Activated CD4-positive, alpha-beta T cell treated with anti-CD3 and anti-CD28 coated beads for 48 hours (primary cell): ENCODE measurements at regions not wholly inside any gene's neighbourhood (a gene's known extent, or its start where the extent isn't known, plus 50 kb on each side); places are given as distances from the start of the nearest gene placed in this dataset.
"Not testable (repeated sequence)": the region's sequence is repeated elsewhere in the genome, so short reads cannot be mapped to it uniquely, and the experiment has no call there.

Experiments used
- DNase-seq: peaks from one replicate; pipeline ENCODE4 v3.0.0-alpha.2; 2020

DNA sequence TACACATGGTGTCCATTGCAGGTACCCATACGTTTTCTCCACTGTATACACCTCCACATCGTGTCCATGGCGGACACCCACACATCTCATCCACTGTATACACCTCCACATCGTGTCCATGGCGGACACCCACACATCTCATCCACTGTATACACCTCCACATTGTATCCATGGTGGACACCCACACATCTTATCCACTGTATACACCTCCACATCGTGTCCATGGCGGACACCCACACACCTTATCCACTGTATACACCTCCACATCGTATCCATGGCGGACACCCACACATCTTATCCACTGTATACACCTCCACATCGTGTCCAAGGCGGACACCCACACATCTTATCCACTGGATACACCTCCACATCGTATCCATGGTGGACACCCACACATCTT is 50.4 kb upstream of the TTC34 start:
- DNase-seq = not testable (repeated sequence)

GRCh38 chr1:2853711-2854110 is 52.2 kb upstream of the TTC34 start:
- no peak for DNase-seq

DNA sequence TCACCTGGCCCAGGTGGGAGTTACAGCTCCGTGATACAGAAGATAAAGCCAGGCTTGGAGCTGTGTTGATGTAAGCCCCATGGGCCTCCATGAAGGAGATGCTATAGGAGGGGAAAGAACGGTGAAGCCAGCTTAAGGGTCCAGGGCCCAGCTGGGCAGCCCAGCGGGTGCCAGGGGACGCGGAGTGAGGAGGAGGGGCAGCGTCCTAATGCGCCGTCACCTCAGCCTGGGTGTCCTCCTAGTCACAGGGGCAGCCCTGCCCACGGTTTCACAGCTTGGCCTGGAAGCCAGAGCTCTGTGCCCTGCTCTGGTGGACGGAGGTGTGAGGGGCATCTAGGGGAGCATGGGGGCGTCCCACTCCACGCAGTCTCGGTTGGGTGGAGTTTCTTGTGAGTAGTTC is 52.7 kb upstream of the TTC34 start:
- DNase-seq = no peak

DNA sequence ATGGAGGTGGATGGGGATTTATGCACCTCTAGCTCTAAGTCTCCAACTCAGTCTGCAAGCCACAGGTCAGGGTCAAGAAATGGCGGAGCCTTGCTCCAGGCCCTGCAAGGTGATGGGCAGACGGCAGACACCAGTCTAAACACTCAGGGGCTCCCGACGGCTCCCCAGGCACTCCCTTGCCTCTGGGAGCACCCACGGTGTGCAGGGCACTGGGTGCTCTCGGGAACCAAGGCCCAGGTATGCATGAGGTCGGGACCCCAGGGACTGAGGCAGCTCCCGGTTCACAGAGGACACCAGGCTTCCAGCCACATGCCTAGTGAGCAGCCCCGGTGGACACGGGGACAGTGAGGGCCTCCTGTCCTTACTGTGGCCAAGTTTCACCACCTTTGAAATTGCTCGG is 53.1 kb upstream of the TTC34 start:
- no peak for DNase-seq

DNA sequence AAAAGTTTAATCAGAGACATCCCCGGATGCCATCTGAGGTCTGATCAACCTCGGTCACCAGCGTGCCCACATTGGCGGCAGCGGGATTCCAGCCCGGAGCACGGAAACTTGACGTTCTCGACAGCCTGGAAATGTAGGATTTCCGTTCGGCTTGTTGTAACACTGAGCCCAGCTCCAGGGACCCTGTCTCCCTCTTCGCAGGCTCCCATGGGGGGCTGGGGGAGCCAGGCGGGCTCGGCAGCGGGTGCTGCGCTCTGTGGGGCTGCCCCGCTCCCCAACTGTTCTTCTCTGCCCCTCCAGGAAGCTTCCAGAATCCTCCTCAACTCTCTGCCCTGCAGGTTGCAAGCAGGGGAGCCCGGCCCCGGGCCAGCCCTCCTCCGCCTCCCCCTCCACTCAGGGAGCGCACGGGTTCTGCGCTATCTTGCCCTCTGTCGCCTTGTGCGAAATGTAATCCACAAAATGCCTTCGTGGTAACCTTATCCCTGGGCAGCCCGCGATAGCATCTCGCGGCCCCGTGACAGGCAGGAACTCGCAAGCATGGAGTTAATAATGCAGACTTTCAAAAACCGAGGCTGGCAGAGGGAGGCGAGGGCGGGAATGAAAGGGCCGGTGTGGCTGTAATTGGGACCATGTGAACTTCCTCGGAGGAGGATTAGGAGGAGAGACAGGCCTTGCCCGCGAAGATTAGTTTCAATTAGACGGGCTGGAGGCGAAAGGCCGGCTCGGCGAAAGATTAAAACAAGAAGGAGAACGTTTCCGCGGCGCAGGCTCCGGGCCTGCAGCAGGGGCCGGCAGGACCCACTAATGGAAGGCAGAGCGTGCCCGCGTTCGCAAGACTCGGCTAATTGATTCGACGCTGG is 53.9 kb upstream of the TTC34 start:
- DNase-seq = no peak

- DNase-seq = no peak
These were observed 54.5 kb upstream of the TTC34 start for GRCh38 chr1:2856066-2856390.

DNA sequence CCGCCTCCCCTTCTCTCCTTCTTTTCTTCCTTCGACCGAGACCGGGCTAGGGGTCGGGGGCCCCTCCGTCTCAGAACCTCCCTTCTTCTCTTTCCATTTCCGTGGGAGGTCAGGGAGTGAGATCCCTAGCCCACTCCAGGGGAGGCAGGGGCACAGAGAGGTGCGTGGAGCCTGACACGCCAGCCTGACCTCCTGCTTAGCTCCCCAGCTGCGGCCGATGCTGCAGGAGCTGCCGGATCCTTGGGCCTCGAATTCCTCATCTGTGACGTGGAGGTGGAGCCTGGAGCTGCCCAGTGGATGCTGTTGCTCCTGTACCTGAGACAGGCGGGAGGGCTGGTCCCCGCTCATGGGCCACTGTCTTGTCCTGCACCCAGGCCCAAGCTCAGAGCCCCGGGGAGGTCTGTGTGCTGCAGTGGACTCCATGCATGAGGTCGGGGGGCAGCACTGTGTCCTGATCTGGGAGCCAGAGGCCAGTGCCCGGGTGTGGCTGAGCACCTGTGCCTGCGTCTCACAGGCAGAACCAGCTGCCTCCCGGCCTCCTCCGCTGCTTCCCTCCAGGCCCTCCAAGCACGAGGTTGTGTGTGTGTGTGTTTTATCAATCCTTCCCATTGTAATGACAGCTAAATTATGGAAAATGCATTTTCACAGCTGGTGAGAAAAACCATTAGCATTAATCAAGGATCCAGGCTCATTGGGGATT is 55.3 kb upstream of the TTC34 start:
- no peak for DNase-seq

- DNase-seq = no peak
These were observed 56.0 kb upstream of the TTC34 start for GRCh38 chr1:2857521-2857920.

GRCh38 chr1:2858676-2859075 is 57.2 kb upstream of the TTC34 start:
- no peak for DNase-seq

DNA sequence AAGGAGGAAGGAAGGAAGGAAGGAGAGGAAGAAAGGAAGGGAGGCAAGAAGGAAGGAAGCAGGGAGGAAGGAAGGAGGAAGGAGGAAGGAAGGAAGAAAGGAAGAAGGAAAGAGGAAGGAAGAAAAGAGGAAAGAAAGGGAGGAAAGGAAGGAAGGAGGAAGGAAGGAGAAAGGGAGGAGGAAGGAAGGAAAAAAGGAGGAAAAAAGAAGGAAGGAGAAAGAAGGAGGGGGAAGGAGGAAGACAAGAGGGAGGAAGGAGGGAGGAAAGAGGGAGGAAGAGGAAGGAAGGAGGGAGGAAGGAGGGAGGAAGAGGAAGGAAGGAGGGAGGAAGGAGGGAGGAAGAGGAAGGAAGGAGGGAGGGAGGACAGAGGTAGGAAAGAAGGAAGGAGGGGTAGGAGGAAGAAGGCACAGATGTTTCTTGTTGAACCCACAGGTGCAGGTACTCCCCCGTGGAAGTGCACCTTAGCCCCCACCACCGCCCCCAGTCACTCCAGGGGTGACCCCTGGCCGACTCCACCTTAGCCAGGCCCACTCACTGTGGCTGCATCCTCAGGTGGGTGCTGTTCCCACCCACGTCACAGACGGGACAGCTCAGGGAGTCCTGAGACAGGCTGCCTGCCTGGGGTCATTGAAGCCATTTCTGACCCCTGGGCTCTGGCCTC is 57.9 kb upstream of the TTC34 start:
- DNase-seq = no peak

- DNase-seq = no peak
These were observed 58.5 kb upstream of the TTC34 start for GRCh38 chr1:2859881-2860430.

- DNase-seq = no peak
These were observed 59.1 kb upstream of the TTC34 start for GRCh38 chr1:2860476-2861142.

DNA sequence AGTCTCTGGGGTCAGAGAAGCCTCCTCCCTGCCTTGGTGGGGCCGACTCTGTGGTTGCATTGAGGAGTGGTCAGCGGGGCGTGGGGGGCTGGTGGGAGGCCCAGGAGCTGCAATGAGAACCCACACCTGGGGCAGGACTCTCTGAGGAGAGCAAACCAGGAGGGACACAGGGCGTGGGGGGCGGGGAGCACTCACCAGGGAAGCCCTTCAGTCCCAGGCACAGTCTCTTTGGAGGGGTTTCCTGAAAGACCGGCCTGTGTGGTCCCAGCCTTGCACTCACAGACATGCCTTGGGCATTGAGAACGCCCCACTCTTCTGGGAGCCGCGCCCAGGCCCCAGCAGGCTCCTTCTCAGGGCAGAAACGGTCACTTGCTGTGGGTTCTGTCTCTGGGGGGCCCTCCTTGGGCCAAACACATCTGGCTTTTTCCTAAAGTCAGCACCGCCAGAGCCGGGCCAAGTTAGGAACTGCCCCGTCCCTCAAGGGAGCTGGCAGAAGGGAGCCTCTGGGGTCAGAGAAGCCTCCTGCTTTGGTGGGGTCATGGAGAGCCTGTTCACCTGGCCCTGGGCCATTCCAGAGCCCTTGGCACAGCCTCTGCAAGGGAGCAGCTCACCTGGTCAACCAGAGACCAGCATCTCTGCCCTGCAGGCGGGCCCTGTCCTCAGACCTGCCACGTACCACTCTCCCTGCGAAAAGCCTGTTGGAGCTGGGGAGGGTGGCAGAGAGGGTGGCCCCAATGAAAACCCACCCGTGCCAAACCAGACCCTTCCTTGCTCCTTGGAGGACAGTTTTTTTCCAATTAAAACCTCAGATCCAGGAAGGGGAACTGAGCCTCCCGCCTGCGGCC is 59.9 kb upstream of the TTC34 start:
- no peak for DNase-seq

DNA sequence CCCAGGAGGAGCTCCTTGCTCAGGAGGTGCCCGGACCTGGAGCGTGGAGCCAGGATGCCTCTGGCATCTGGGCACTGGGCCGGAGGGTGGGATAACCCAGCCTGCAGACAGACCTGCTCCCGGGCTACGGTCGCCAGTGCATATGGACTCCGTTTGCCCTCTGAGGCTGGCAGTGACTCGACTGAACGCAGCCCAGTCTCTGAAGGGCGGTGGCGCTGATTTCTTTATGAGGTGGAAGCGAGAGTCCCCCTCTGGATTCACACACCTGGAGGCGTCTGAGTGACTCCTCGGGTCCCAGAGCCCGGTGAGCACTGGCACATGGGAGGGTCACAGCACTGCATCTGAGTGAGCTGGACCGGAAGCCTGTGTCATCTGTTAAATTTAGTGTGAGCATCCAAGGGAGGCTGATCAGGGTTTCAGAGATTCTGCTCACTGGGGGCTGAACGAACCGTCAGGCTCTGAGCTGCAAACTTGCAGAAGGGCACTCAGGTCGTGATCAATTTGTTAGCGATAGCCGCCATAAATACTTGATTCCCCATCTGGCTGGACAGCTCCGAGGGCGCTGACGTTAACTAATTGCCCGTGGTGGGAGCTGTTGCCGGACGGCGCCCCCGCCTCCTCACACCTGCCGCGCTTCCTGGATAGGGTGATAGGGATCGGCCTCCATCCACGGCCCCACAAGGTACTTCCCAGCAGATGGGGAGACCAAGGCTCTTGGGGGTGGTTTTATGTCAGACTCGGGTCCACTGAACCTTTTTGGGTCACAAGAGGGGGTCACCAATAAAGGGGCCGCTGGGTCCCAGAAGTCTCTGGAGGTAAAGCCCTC is 60.7 kb upstream of the TTC34 start:
- DNase-seq = no peak

GRCh38 chr1:2862814-2863647 is 61.5 kb upstream of the TTC34 start:
- no peak for DNase-seq

GRCh38 chr1:2863648-2863963 is 62.1 kb upstream of the TTC34 start:
- DNase-seq = no peak

GRCh38 chr1:2864203-2864905 is 62.9 kb upstream of the TTC34 start:
- no peak for DNase-seq

- DNase-seq = no peak
These were observed 63.5 kb upstream of the TTC34 start for GRCh38 chr1:2865000-2865399.

DNA sequence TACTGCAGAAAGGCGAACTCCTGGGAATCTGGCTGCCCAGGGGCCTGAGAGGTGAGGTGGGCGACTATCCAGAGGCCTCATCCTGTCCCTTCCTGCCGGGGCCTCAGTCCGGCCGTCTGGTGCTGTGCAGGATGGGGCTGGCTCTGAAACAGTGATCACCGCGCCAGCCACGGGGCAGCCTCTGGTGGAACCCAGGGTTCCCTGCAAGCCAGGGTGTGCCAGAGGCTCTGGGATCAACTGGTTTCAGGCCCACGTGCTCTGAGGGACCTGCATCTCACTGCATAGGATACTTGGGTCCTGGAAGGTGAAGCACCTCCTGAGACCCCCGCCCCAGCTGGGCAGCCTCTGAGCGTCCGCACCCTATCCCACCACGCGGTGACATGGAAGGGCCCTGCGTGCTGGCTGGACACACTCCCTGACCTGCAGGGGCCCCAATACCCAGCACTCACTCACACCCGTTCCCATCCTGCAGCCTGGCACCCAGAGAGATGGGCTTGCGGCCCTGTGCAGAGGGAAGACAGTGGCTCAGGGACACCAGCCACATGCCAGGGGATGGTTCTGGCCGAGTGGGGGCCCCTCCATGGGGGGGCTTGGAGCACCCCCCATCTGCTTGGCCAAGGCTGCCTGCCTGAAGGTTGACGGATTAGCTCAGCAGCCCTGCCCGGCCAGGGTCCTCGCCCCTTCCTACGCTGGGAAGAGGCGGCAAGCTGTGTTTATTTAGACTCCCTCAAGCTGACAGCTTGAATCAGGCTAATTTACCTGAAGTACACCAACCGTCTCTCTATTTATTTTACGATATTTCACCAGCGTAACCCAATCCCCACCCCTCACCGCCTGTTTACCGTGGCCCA is 64.3 kb upstream of the TTC34 start:
- no peak for DNase-seq
